ENCODE measurements at regions not wholly inside any gene's neighbourhood (a gene's known extent, or its start where the extent isn't known, plus 50 kb on each side); places are given as distances from the start of the nearest gene placed in this dataset.

DNA sequence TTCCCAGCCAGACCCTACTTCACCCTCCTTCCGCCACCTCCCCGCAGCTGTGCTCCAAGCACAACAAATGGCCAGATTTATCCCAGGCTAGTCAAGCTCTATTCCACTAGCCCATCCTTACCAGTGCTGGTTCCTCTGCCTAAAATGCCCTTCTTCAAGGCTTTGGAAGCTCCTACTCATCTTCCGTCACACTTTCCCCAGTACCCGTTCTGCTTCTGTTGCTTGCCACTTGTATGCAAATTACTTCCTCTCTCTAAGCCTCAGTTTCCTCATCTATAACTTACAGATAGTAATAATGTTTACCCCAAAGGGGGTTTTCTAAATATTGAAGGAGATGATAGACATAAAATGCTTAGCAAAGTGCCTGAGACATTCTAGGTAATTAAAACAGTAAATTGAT lies 193.1 kb downstream of the MAFB start:
- no peaks in the 10 kb centered on the region for H3K9me3 Mint-ChIP-seq (ENCODE audit: low read depth)

DNA sequence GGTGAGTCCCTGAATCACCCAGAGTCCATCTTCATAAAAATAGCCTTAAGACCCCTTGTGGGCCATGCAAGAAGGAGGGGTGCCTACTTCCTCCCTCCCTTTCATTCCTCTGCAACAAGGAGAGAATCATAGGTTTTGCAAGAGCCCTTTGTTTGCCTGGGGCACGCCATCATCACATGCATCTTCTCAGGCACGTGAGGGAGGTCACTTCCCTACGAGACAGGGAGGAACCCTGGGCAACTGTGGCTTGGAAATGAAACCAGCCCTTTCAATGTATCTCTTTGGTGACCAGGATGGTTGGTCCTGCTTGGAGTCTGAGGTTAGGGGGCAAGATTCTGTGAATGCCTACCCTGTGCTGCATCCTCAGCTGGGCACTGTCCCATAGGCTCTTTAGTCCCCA lies 194.8 kb downstream of the MAFB start:
- TF ChIP-seq, protein P1, sequence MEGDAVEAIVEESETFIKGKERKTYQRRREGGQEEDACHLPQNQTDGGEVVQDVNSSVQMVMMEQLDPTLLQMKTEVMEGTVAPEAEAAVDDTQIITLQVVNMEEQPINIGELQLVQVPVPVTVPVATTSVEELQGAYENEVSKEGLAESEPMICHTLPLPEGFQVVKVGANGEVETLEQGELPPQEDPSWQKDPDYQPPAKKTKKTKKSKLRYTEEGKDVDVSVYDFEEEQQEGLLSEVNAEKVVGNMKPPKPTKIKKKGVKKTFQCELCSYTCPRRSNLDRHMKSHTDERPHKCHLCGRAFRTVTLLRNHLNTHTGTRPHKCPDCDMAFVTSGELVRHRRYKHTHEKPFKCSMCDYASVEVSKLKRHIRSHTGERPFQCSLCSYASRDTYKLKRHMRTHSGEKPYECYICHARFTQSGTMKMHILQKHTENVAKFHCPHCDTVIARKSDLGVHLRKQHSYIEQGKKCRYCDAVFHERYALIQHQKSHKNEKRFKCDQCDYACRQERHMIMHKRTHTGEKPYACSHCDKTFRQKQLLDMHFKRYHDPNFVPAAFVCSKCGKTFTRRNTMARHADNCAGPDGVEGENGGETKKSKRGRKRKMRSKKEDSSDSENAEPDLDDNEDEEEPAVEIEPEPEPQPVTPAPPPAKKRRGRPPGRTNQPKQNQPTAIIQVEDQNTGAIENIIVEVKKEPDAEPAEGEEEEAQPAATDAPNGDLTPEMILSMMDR (IDR thresholded peaks at IDR 0.05) = no peak
- no peaks in the 10 kb centered on the region for H3K9me3 Mint-ChIP-seq (ENCODE audit: low read depth)
- H3K4me1 Mint-ChIP-seq (ENCODE audit: low read depth) = peaks cover 14% of the 10 kb centered on the region
- H3K27me3 Mint-ChIP-seq (ENCODE audit: low read depth) = peaks cover 9% of the 10 kb centered on the region
- no peak for DNase-seq (ENCODE audit: low spot score)
- no peak overlapping the region for H3K4me3 Mint-ChIP-seq (ENCODE audit: unreplicated experiment)
- no peak overlapping the region for H3K27ac Mint-ChIP-seq (ENCODE audit: unreplicated experiment)
- H3K36me3 Mint-ChIP-seq (ENCODE audit: low read depth) = no peaks in the 10 kb centered on the region

More for the DNA sequence above, 193.1 kb downstream of the MAFB start:
- H3K4me3 Mint-ChIP-seq (ENCODE audit: unreplicated experiment) = no peak overlapping the region
- TF ChIP-seq, protein P1 (IDR thresholded peaks at IDR 0.05) = no peak
- H3K27me3 Mint-ChIP-seq (ENCODE audit: low read depth) = peaks cover 9% of the 10 kb centered on the region
- H3K27ac Mint-ChIP-seq (ENCODE audit: unreplicated experiment) = no peak overlapping the region
- peaks cover 6% of the 10 kb centered on the region for H3K4me1 Mint-ChIP-seq (ENCODE audit: low read depth)
- H3K36me3 Mint-ChIP-seq (ENCODE audit: low read depth) = no peaks in the 10 kb centered on the region
- no peak for DNase-seq (ENCODE audit: low spot score)

DNA sequence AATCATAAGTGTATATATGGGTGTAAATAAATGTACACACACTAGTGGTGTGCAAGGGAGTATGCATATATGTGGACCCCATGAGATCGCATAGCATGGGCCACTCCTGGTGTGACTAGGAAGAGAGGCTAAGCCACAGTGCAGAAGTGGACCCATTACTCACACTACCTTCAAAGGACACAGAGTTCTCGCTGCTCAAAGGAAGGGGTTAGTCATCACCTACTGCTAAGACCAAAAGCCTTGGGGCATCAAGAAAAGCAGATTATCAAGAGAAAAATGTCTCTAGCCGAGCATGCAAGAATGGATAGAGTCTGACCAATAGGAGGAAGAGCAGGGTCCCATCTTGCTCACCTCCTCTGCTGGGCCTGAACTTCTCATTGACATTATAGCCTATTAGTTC lies 195.5 kb downstream of the MAFB start:
- Mint-ChIP-seq H3K4me1 (ENCODE audit: low read depth) (peaks cover 14% of the 10 kb centered on the region), H3K9me3 (ENCODE audit: low read depth) (no peaks in the 10 kb centered on the region), H3K36me3 (ENCODE audit: low read depth) (no peaks in the 10 kb centered on the region), H3K4me3 (ENCODE audit: unreplicated experiment) (no peak overlapping the region), H3K27ac (ENCODE audit: unreplicated experiment) (no peak overlapping the region), H3K27me3 (ENCODE audit: low read depth) (peaks cover 9% of the 10 kb centered on the region)
- TF ChIP-seq, protein P1 (IDR thresholded peaks at IDR 0.05) = no peak
- no peak for DNase-seq (ENCODE audit: low spot score)

GRCh38 chr20:40493071-40493470 lies 196.0 kb downstream of the MAFB start:
- peaks cover 14% of the 10 kb centered on the region for H3K4me1 Mint-ChIP-seq (ENCODE audit: low read depth)
- no peaks in the 10 kb centered on the region for H3K9me3 Mint-ChIP-seq (ENCODE audit: low read depth)
- TF ChIP-seq, protein P1 (IDR thresholded peaks at IDR 0.05) = no peak
- no peak overlapping the region for H3K4me3 Mint-ChIP-seq (ENCODE audit: unreplicated experiment)
- peaks cover 9% of the 10 kb centered on the region for H3K27me3 Mint-ChIP-seq (ENCODE audit: low read depth)
- no peak overlapping the region for H3K27ac Mint-ChIP-seq (ENCODE audit: unreplicated experiment)
- DNase-seq (ENCODE audit: low spot score) = no peak
- no peaks in the 10 kb centered on the region for H3K36me3 Mint-ChIP-seq (ENCODE audit: low read depth)

DNA sequence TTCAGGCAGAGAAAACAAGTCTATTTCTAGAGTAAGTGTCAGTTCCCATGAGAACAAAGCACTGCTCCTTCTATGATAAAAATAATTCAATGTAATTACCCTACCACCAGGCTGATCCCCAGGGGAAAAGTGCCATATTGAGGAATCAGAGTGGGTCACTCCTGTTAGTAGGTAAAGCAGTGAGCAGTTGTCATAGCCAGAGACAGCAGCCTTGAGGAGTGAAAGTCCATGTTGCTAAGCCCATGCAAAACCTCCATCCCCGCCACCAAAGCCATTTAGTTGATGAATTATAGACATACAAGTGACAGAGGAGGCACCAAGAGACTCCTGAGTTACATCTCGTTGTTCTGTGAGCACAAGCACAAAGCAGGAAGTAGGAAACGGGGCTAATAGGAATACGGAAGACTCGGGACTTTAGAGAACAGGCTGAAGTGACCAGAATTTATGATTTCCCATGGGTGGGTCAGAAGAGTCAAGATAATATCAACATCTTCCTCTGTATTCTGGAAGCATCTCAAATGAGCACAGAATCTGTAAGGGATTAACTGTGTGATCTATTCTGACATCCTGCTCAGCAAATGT lies 197.9 kb downstream of the MAFB start:
- no peaks in the 10 kb centered on the region for H3K36me3 Mint-ChIP-seq (ENCODE audit: low read depth)
- no peak overlapping the region for H3K27ac Mint-ChIP-seq (ENCODE audit: unreplicated experiment)
- DNase-seq (ENCODE audit: low spot score) = no peak
- no peak overlapping the region for H3K4me3 Mint-ChIP-seq (ENCODE audit: unreplicated experiment)
- TF ChIP-seq, protein P1 (IDR thresholded peaks at IDR 0.05) = no peak
- no peaks in the 10 kb centered on the region for H3K9me3 Mint-ChIP-seq (ENCODE audit: low read depth)
- H3K4me1 Mint-ChIP-seq (ENCODE audit: low read depth) = peaks cover 14% of the 10 kb centered on the region
- H3K27me3 Mint-ChIP-seq (ENCODE audit: low read depth) = peaks cover 8% of the 10 kb centered on the region

All from chondrocyte (in vitro differentiated cells).